HepG2 (cell line): ENCODE measurements at regions not wholly inside any gene's neighbourhood (a gene's known extent, or its start where the extent isn't known, plus 50 kb on each side); places are given as distances from the start of the nearest gene placed in this dataset.

Source experiments
- ATAC-seq: fragments of 200-7000 bp; cut with Tn5 transposase; 3 replicates; pipeline ENCODE4 v1.9.1; 2020; ENCODE audit warnings: mild to moderate bottlenecking, moderate library complexity
- BruUV-seq: library from RNA; stranded (reverse); fragments of 400-500 nt; replicated peaks from 2 replicates; lab custom pipeline; 2021; lab: Mats Ljungman, UMichigan
- CTCF ChIA-PET: fragments of 300-600 bp; formaldehyde crosslinking; extraction: SDS; loops from one replicate; lab custom pipeline; 2021; ENCODE audit warnings: low total read pairs, inconsistent platforms, low intra/inter-chr PET ratio; lab: Yijun Ruan, JAX
- POLR2A ChIA-PET: fragments of 350-600 bp; sonication (Branson Sonifier 250); formaldehyde crosslinking; loops from one replicate; lab custom pipeline; 2020; ENCODE audit warnings: antibody characterized with exemption, inconsistent platforms; lab: Yijun Ruan, JAX
- DNase-seq: peaks from one replicate; pipeline ENCODE4 v3.0.0-alpha.2; 2015; ENCODE audit warnings: low spot score
- FAIRE-seq: peaks from 3 replicates; lab custom pipeline; 2011; peaks lifted over from hg19 to GRCh38; lab: Jason Lieb, UNC
- H2AFZ ChIP-seq: one replicate; pipeline ENCODE4 v1.6.1; 2011; ENCODE audit warnings: low read length, inconsistent platforms
- H3K27ac ChIP-seq: fragments of 300-600 bp; 3 replicates; pipeline ENCODE4 v1.8.0; 2011; ENCODE audit warnings: mixed run types, mild to moderate bottlenecking, mixed read lengths, low read length, inconsistent platforms; ENCODE audit not compliant: insufficient read depth; ENCODE audit errors: extremely low read length
- H3K27me3 ChIP-seq, 2 experiments: fragments of 200-600 bp in 1 of 2; 2 replicates in 1 of 2; 3 replicates in 1 of 2; pipeline versions ENCODE4 v1.6.0 to v1.8.0; 2011; ENCODE audit warnings: low read length in 2 of 2, mild to moderate bottlenecking in 2 of 2, moderate library complexity in 2 of 2, inconsistent platforms in 1 of 2; ENCODE audit not compliant: insufficient read depth in 2 of 2, control insufficient read depth in 1 of 2
- H3K36me3 ChIP-seq, 2 experiments: fragments of 200-600 bp in 1 of 2; replicated peaks in 1 of 2; 2 replicates in 1 of 2; 3 replicates in 1 of 2; pipeline versions ENCODE4 v1.5.1 to v1.8.0; 2011; ENCODE audit warnings: low read length in 2 of 2, inconsistent platforms in 1 of 2; ENCODE audit not compliant: insufficient read depth in 2 of 2, control insufficient read depth in 1 of 2
- H3K4me1 ChIP-seq: 2 replicates; pipeline ENCODE4 v1.5.1; 2012; ENCODE audit warnings: low read length, inconsistent platforms; ENCODE audit not compliant: insufficient read depth
- H3K4me2 ChIP-seq: 2 replicates; pipeline ENCODE4 v1.6.0; 2011; ENCODE audit warnings: low read depth, low read length, inconsistent platforms
- H3K4me3 ChIP-seq, 3 experiments: fragments of 200-600 bp in 1 of 3; sonication (generic), shearing (Covaris generic) in 1 of 3; replicated peaks in 1 of 3; 2 replicates each; pipeline ENCODE4 v1.5.1; 2011 to 2016; ENCODE audit warnings: low read length in 3 of 3, inconsistent platforms in 2 of 3, low read depth in 2 of 3, mild to moderate bottlenecking in 2 of 3, control low read depth in 1 of 3, mixed read lengths in 1 of 3; ENCODE audit not compliant: insufficient read depth in 1 of 3
- H3K79me2 ChIP-seq: one replicate; pipeline ENCODE4 v1.6.1; 2011; ENCODE audit warnings: low read length, inconsistent platforms; ENCODE audit not compliant: insufficient read depth
- H3K9ac ChIP-seq: 2 replicates; pipeline ENCODE4 v1.6.0; 2011; ENCODE audit warnings: mild to moderate bottlenecking, low read depth, low read length, inconsistent platforms; ENCODE audit not compliant: insufficient read depth
- H3K9me3 ChIP-seq: 2 replicates; pipeline ENCODE4 v1.5.1; 2012; ENCODE audit warnings: mild to moderate bottlenecking, low read length
- H4K20me1 ChIP-seq: 2 replicates; pipeline ENCODE4 v1.6.0; 2011; ENCODE audit warnings: inconsistent platforms, mild to moderate bottlenecking, low read length, moderate library complexity; ENCODE audit not compliant: insufficient read depth
- BRCA1 ChIP-seq: sonication (generic); formaldehyde crosslinking; IDR thresholded peaks from 2 replicates; pipeline ENCODE4 v1.4.0; 2020; ENCODE audit warnings: missing genetic modification reagents
- DMAP1 ChIP-seq: IDR thresholded peaks from 2 replicates; pipeline ENCODE4 v1.6.1; 2016
- EED ChIP-seq: sonication (generic); formaldehyde crosslinking; IDR thresholded peaks from 2 replicates; pipeline ENCODE4 v1.5.0; 2020; ENCODE audit warnings: mild to moderate bottlenecking, missing genetic modification reagents
- FUBP1 ChIP-seq: sonication (generic); formaldehyde crosslinking; IDR thresholded peaks from 2 replicates; pipeline ENCODE4 v1.5.1; 2020; ENCODE audit warnings: missing genetic modification reagents, mild to moderate bottlenecking, borderline replicate concordance
- HOXA7 ChIP-seq: sonication (generic); formaldehyde crosslinking; IDR thresholded peaks from 2 replicates; pipeline ENCODE4 v1.8.1; 2022; ENCODE audit warnings: mild to moderate bottlenecking, missing genetic modification reagents, moderate library complexity
- RXRA ChIP-seq: sonication (generic); formaldehyde crosslinking; IDR thresholded peaks from 2 replicates; pipeline ENCODE4 v1.5.1; 2020; ENCODE audit warnings: missing genetic modification reagents
- SAP130 ChIP-seq: IDR thresholded peaks from 2 replicates; pipeline ENCODE4 v1.6.1; 2016; ENCODE audit warnings: low read depth
- SMARCE1 ChIP-seq: fragments of 450-650 bp; IDR thresholded peaks from 2 replicates; pipeline ENCODE4 v1.6.1; 2017; ENCODE audit warnings: borderline replicate concordance
- STAT6 ChIP-seq: sonication (generic); formaldehyde crosslinking; IDR thresholded peaks from 2 replicates; pipeline ENCODE4 v1.4.0; 2020; ENCODE audit warnings: missing genetic modification reagents, mild to moderate bottlenecking, borderline replicate concordance
- ZNF260 ChIP-seq: sonication (generic); formaldehyde crosslinking; IDR thresholded peaks from 2 replicates; pipeline ENCODE4 v1.4.0; 2020; ENCODE audit warnings: missing genetic modification reagents, low read depth, mild to moderate bottlenecking, borderline replicate concordance
- ZNF777 ChIP-seq: sonication (generic); formaldehyde crosslinking; IDR thresholded peaks from 2 replicates; pipeline ENCODE4 v1.4.0; 2020; ENCODE audit warnings: missing genetic modification reagents
- in situ Hi-C: cut with HindIII; loops from 2 replicates; pipeline ENCODE4 v1.10.0; 2017; ENCODE audit warnings: low pct_unique_long_range_greater_than_20kb; ENCODE audit not compliant: extremely low pct_ligation_motif_present
- intact Hi-C: fragments of 100-400 bp; cut with micrococcal nuclease; formaldehyde crosslinking; loops from one replicate; pipeline ENCODE4 v1.10.0; 2022; ENCODE audit not compliant: unreplicated experiment

- no peak for TF ChIP-seq STAT6 (CRISPR knock-in tag)
These were observed 99.1 kb downstream of the MBL2 start (continued) for GRCh38 chr10:52673468-52673867.

GRCh38 chr10:52674474-52674873 is 98.1 kb downstream of the MBL2 start:
- Histone ChIP-seq H3K9me3 (no peaks in the 10 kb centered on the region), H3K4me3 (no peak overlapping the region), H4K20me1 (no peaks in the 10 kb centered on the region), H3K4me1 (no peaks in the 10 kb centered on the region), H2AFZ (no peak overlapping the region), H3K27ac (no peak overlapping the region), H3K36me3 (no peaks in the 10 kb centered on the region; a peak in 1 of 5 replicates), H3K79me2 (no peaks in the 10 kb centered on the region), H3K9ac (no peak overlapping the region), H3K27me3 (no peaks in the 10 kb centered on the region), H3K4me2 (no peak overlapping the region)
- ChIA-PET CTCF (no interaction called here), POLR2A (no interaction called here)
- intact Hi-C loops (no loop called here), in situ Hi-C loops (no loop called here)
- no TSS peak for BruUV-seq
- FAIRE-seq, result no peak
- ATAC-seq, result no peak
- TF ChIP-seq FUBP1 (CRISPR knock-in tag) (no peak), EED (CRISPR knock-in tag) (no peak), ZNF260 (CRISPR knock-in tag) (no peak), SMARCE1 (no peak), ZNF777 (CRISPR knock-in tag) (no peak), HOXA7 (CRISPR knock-in tag) (no peak), SAP130 (CRISPR knock-in tag) (no peak), DMAP1 (CRISPR knock-in tag) (no peak), BRCA1 (CRISPR knock-in tag) (no peak), RXRA (CRISPR knock-in tag) (no peak)
- no peak for DNase-seq
